T-helper 9 cell (primary cell): ENCODE measurements at regions not wholly inside any gene's neighbourhood (a gene's known extent, or its start where the extent isn't known, plus 50 kb on each side); places are given as distances from the start of the nearest gene placed in this dataset.

Experiments
- DNase-seq: peaks from one replicate; pipeline ENCODE4 v3.0.0-alpha.2; 2020

- DNase-seq, result no peak
These were observed 233.7 kb downstream of the DSEL start for GRCh38 chr18:67282796-67283195.

GRCh38 chr18:67281746-67282145 lies 234.8 kb downstream of the DSEL start:
- DNase-seq, result no peak

DNA sequence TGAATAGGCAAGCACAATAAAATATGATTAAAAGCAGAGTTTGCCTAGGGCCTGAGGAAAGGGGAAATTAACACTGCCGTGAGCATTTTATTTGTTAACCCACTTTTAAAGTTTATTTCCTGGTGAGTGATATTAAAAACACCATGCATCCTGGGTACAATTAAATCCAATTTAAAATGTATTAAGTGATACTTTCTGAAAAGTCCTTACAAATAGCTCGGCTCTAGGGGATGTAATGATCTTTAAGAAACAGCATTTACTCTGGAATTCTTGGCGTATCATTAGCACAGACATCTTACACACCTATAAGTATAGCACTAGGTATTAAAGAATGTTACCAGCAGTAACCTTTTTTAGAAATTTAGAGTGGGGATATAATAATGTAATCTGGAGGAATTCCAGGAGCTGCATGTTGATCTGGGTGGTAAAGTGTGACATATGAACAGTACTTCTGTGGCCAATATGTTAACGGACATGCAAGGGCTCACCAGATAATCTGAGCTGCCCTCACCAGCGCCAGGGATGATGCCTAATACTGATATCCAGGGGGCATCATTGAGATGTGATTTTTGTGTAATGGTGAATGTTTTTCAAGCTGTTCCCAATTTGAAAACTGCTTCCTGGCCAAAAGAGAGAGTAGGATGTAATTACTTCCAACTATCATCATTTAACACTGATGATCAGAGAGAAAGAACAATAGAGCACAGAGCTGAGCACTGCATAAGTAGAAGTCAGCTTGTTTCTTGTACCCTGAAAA lies 235.9 kb downstream of the DSEL start:
- DNase-seq, result no peak

DNA sequence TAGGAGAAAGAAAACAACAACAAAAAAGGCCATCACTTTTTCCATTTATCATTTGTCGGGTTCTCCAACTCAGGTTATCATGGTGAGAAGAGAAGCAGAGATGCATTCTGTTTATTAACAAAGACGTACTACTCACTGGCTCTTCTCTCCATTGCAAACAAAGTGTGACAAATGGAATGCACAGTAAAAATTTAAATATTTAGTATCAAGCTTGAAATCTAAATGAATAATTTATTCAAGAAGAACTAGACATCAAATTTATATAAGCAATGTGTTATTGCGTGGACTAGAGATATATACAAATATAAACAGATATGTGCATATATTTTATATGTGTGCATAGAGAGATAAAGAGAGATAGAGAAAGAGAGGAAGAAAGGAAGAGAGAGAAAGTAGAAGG lies 236.5 kb downstream of the DSEL start:
- no peak for DNase-seq

GRCh38 chr18:67278984-67279383 lies 237.5 kb downstream of the DSEL start:
- no peak for DNase-seq

DNA sequence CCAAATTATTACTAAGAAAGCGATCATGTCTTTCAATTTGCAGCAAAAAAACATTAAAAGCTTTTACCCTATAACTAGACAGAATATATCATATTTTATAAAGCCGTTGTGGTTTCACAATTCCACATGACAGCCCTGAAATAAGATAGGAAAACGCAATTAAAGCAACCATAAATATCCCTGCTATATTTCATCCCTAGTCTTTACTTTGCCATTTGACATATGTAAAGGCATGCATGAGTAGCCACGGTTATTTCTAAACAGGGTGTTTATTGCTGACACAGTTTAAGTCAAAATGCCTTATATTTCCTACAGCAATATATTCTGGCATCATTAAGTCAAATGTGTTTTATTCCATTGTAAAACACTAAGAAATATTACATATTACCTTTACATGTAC lies 239.9 kb downstream of the DSEL start:
- DNase-seq, result no peak

- DNase-seq, result no peak
These were observed 243.2 kb downstream of the DSEL start for GRCh38 chr18:67273288-67273687.

DNA sequence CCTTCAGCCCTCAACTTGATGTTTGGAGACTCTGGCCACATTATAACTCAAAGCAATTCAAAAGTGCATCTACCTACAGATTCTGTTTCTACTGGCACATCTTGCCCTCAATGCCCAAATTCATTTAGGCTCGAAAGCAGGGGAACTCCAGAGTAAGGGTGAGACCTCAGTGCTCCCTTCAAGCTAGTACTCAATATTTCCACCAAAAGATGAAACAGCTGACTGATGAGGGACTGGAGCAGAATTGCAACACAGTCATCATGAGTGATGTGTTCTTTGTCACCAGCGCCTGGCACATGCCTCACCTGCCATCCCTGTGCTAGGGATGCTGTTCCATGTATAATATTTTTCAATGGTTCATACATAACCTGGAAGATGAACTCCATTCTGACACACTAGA lies 247.3 kb downstream of the DSEL start:
- no peak for DNase-seq

- DNase-seq, result no peak
These were observed 248.0 kb downstream of the DSEL start for GRCh38 chr18:67268530-67268929.

DNA sequence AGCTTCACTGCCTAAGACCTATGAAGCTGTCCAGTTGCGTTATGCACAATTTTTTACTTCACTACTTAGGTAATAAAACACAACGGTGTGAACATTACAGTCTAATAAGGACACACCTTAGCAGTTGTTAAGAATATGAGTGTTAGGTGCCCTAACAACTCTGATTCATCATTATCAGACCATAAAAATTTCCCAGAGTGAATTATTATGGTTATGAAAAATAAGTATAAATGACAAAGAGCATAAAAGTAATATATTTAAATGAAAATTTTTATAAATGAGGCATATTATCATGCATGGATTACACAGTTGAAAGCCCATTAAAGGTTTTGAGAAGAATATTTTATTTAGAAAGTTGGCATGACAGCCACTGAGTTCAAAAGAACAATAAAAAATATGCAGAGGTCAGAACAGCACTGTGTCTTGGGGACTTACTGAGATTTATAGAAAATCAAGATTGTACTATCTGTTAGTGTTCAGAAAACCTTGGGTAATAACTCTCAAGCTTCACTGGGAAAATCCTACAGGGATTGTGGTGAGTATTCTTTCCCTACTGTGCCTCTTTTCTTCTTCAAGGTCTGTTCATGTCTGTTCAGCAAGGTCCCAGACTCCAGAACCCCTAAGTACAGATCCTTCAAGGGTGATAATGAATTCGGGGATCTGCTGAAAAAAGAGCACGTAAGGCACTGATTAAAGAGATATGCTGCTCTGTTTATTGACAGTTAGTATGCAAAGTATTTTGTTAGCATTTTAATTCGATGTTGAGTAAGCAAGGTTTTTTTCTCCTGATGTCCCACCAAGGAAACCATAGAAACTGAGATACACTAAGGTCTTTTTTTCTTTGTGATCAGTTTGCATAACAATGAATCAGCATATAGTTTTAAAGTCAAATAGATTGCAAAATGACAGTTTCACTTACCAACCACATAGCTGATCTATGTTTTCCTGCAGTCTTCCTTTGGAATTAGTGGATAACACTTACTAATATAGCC lies 250.0 kb downstream of the DSEL start:
- DNase-seq, result no peak

- no peak for DNase-seq
These were observed 250.9 kb downstream of the DSEL start for GRCh38 chr18:67265464-67266245.

DNA sequence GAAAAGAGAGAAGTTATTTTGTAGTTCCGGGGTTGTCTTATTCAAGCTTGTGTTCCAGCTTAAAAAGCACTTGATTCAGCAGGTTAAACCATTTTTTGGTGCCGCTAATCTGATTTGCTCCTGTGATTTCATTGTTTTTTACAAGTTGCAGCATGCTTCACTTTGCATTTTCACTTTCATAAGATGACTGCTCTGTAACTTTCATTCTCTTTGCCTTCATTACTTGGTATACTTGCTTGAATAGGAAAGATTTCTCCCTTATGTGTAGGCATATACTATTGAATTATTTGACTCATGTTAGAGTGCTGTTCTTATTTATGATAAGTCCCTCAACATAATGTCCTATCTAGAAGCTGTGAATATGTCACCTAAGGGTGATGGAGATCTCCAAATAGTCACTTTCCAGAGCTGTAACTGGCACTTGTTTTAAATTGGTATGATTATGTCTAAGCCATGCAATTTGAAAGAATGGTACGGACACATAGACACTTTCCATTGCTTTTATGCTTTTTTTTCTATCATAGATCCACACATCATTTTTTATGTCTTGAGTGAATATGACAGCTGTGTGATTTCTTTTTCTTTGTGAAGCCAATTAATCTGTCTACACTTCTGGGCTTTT lies 254.5 kb downstream of the DSEL start:
- no peak for DNase-seq

GRCh38 chr18:67260841-67261240 lies 255.7 kb downstream of the DSEL start:
- no peak for DNase-seq

- DNase-seq, result no peak
These were observed 265.6 kb downstream of the DSEL start for GRCh38 chr18:67250776-67251424.

DNA sequence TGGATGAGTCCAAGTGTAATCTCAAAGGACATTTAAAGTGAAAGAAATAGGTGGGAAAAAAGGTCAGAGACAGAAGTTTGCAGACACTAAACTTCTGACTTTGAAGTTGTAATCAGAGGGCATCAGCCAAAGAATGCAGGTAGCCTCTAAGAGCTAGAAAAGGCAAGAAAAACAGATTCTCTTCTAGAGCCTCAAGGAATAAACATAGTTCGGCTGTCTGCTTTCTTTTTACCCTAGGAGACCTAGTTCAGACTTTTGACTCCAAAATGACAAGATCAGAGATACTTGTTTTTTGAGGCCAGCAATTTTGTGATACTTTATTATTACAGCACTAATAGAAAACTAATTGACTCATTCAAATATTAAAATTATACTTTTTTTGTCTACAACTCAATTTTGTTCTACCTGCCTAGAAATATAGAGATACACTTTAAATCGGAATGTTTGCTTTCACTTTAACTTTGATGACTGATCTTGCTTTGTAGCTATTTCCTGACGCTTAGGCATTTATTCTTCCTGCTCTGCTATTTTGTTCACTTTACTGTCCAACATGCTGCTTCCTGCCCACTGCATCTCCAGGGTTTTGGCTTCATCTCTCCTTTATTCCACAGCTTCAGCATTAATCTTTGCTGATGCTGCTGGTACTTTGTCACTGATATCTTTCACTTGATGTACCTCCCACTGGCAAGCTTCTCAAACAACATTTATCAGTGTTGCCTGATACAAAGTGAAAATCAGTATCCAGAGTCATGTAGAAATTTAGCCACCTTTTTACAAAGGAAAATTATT lies 272.5 kb downstream of the DSEL start:
- DNase-seq, result no peak

GRCh38 chr18:67242001-67242400 lies 274.5 kb downstream of the DSEL start:
- no peak for DNase-seq

DNA sequence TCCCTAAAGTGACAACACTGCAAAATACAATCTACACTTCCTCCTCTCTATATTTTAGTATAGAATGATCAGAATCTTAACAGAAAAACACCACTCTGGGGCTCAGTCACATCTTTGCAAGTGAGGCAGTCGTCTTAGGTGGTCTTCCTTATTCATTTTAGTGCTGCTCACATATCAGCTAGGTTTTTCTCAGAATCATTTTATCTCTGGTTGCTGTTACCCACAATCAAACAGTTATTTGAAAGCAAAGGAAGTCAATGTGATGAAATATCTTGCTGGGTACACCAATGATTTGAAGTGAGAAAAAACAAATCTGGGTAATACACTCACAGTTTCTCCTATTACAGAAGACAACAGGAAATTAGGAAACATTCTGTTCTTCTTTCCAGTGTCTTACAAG lies 275.2 kb downstream of the DSEL start:
- no peak for DNase-seq

GRCh38 chr18:67239826-67240225 lies 276.7 kb downstream of the DSEL start:
- no peak for DNase-seq

DNA sequence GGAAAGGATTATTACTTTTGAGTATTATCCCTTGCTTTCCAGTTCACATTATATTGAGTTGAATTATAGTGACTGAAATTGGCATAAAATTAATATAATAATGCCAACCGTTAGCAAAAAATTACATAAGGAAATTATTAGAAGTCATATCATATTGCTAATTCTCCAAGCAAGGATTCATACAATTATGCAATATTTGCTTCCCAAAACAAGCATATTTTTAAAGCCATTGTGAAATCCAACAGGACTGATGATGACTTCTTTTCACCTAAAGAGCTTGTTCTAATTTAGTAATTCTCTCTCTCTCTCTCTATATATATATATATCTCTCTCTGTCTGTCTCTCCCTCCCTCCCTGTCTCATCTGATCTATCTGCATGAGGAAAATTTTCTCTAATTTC lies 283.5 kb downstream of the DSEL start:
- no peak for DNase-seq

DNA sequence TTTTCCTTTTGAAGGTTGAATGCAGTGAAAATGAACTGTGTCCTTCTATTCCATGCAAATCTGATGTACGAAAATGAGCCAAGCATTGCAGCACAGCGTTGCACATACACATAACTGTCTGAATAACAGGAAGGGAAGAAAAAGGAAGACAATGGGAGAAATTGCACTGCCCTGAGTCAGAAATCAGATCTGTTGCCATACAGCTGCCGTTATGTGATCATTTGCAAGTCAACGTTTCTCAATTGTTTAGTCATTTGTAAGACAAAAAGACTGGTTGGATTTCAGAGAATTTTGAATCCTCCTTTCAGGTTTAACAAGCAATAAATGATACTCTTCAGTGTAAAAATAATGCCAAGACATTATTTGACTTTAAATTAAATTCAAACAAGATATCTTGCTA lies 284.1 kb downstream of the DSEL start:
- DNase-seq, result no peak

GRCh38 chr18:67222887-67223286 lies 293.6 kb downstream of the DSEL start:
- DNase-seq, result no peak
